ENCODE measurements at regions not wholly inside any gene's neighbourhood (a gene's known extent, or its start where the extent isn't known, plus 50 kb on each side); places are given as distances from the start of the nearest gene placed in this dataset.

GRCh38 chr7:156282816-156283215, 357.8 kb upstream of the RNF32 start:
- Mint-ChIP-seq H3K9me3 (peaks cover 13% of the 10 kb centered on the region), H3K4me3 (no peak overlapping the region), H3K27me3 (peaks cover 5% of the 10 kb centered on the region), H3K4me1 (ENCODE audit: low read depth) (no peaks in the 10 kb centered on the region), H3K36me3 (ENCODE audit: low read depth) (no peaks in the 10 kb centered on the region), H3K27ac (no peak overlapping the region)
- ChIA-PET CTCF (no interaction called here), POLR2A (no interaction called here)
- intact Hi-C loops (cut with micrococcal nuclease), result no loop called here
- ATAC-seq (no peak), DNase-seq (no peak)
- TF ChIP-seq CTCF (IDR thresholded peaks at IDR 0.05), result no peak

DNA sequence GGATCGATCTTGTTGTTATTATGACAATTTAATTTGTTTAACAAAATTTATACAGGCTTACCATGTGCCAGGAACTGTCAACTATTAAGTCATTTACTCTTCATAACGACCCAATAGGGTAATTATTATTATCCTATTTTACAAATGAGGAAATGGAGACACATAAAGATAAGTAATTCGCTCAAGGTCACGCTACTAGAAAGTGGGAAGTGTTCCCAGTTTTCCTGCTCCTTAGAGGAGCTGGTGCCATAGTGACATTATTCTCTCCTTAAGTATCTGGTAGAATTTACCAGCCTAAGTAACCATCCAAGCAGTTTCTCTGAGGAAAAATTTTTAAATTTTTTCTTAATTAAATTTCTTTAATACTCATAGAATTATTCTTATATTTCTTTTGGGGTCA, 360.9 kb upstream of the RNF32 start:
- H3K27ac Mint-ChIP-seq, result no peak overlapping the region
- CTCF ChIA-PET, result no interaction called here
- DNase-seq (no peak), ATAC-seq (no peak)
- peaks cover 13% of the 10 kb centered on the region for H3K9me3 Mint-ChIP-seq
- no peak overlapping the region for H3K4me3 Mint-ChIP-seq
- intact Hi-C loops (cut with micrococcal nuclease), result no loop called here
- H3K36me3 Mint-ChIP-seq (ENCODE audit: low read depth), result no peaks in the 10 kb centered on the region
- H3K27me3 Mint-ChIP-seq, result peaks cover 3% of the 10 kb centered on the region
- TF ChIP-seq CTCF (IDR thresholded peaks at IDR 0.05), result no peak
- POLR2A ChIA-PET, result no interaction called here
- no peaks in the 10 kb centered on the region for H3K4me1 Mint-ChIP-seq (ENCODE audit: low read depth)

GRCh38 chr7:156275292-156275691, 365.3 kb upstream of the RNF32 start:
- no peak overlapping the region for H3K4me3 Mint-ChIP-seq
- DNase-seq (no peak), ATAC-seq (no peak)
- H3K27me3 Mint-ChIP-seq, result peaks cover 9% of the 10 kb centered on the region
- intact Hi-C loops (cut with micrococcal nuclease), result no loop called here
- no peaks in the 10 kb centered on the region for H3K36me3 Mint-ChIP-seq (ENCODE audit: low read depth)
- H3K27ac Mint-ChIP-seq, result no peak overlapping the region
- TF ChIP-seq CTCF (IDR thresholded peaks at IDR 0.05), result no peak
- no peaks in the 10 kb centered on the region for H3K9me3 Mint-ChIP-seq
- no peaks in the 10 kb centered on the region for H3K4me1 Mint-ChIP-seq (ENCODE audit: low read depth)
- ChIA-PET POLR2A (no interaction called here), CTCF (no interaction called here)

DNA sequence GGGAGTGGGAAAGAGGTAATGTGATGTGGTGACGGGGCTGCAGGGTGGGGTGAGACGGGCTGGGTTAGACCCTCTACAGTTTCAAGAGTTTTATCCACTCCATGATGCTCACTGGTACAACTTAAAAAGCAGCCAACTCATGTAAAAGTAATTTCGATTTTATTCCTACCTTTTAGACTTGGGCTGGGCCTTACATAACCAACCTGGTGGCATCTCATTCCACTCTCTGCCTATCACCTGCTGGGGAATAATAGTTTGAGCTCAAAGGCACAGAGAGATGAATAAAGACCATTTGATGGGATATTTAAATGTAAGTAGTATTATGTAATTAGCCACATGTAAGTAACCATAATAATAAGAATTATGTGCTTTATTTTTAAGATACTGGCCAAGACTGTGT, 366.0 kb upstream of the RNF32 start:
- no peaks in the 10 kb centered on the region for H3K36me3 Mint-ChIP-seq (ENCODE audit: low read depth)

GRCh38 chr7:156261581-156261980, 379.0 kb upstream of the RNF32 start:
- Mint-ChIP-seq H3K4me3 (no peak overlapping the region), H3K27ac (no peak overlapping the region), H3K4me1 (ENCODE audit: low read depth) (no peaks in the 10 kb centered on the region), H3K36me3 (ENCODE audit: low read depth) (no peaks in the 10 kb centered on the region), H3K27me3 (peaks cover 11% of the 10 kb centered on the region), H3K9me3 (peaks cover 5% of the 10 kb centered on the region)
- no peak for DNase-seq
- TF ChIP-seq CTCF (IDR thresholded peaks at IDR 0.05), result no peak
- no peak for ATAC-seq
- ChIA-PET POLR2A (interaction anchor here (0.6 kb wide), 1 partner anchor 1794 kb away, joined by 3 read pairs; no protein-coding TSS in a partner anchor), CTCF (no interaction called here)
- intact Hi-C loops (cut with micrococcal nuclease), result no loop called here

More for the DNA sequence above, 366.0 kb upstream of the RNF32 start:
- H3K27me3 Mint-ChIP-seq, result peaks cover 10% of the 10 kb centered on the region
- ChIA-PET CTCF (no interaction called here), POLR2A (no interaction called here)
- H3K27ac Mint-ChIP-seq, result no peak overlapping the region
- no peak for DNase-seq
- TF ChIP-seq CTCF (IDR thresholded peaks at IDR 0.05), result no peak
- H3K4me3 Mint-ChIP-seq, result no peak overlapping the region
- H3K9me3 Mint-ChIP-seq, result no peaks in the 10 kb centered on the region
- ATAC-seq, result no peak
- intact Hi-C loops (cut with micrococcal nuclease), result no loop called here
- no peaks in the 10 kb centered on the region for H3K4me1 Mint-ChIP-seq (ENCODE audit: low read depth)
